KBM-7 (cell line): ENCODE measurements at regions not wholly inside any gene's neighbourhood (a gene's known extent, or its start where the extent isn't known, plus 50 kb on each side); places are given as distances from the start of the nearest gene placed in this dataset.

Source experiments
- DNase-seq: peaks from one replicate; pipeline ENCODE4 v3.0.0-alpha.2; 2015
- in situ Hi-C: fragments of 300-500 bp; cut with MboI; formaldehyde crosslinking; loops from 2 replicates; pipeline ENCODE4 v1.14.3; 2020; ENCODE audit warnings: low sequenced_read_pairs, low pct_unique_long_range_greater_than_20kb, mixed read lengths

DNA sequence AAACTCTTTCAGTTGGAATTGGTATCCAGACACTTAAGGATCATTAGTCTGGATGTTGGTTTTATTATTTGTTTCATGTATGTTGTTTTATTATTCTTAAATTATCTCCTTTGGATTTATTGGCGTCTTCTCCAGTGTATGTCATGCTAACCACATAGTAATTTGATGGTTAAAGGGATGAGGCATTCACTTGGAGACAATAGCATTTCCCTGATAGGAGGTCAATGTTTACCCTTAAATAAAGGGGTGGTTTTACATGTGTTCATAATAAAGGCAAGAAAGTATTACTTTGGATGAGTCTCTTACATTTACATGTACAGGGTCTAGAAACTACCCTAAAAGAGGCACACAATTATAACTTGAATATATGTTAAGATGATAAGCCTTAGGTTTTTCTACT lies 51.2 kb upstream of the RNF144B start:
- in situ Hi-C loops = loop anchor here (25.0 kb wide), 1 partner anchor 176 kb away; no protein-coding TSS in a partner anchor

DNA sequence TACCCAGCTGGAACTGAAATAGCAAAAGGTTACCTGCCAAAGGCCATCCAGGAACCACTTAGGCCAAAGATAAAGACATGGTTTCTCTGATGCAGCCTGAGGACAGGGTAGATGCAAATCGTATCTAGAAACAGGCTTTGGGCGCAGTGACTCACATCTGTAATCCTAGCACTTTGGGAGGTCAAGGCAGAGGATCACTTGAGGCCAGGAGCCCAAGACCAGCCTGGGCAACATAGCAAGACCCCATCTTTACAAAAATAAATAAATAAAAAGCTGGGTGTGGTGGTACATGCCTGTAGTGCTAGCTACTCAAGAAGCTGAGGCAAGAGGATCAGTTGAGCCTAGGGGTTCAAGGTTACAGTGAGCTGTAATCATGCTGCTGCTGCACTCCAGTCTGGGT lies 52.9 kb upstream of the RNF144B start:
- no peak for DNase-seq
- in situ Hi-C loops = loop anchor here (25.0 kb wide), 1 partner anchor 178 kb away; no protein-coding TSS in a partner anchor

More for the DNA sequence above, 51.2 kb upstream of the RNF144B start:
- no peak for DNase-seq

DNA sequence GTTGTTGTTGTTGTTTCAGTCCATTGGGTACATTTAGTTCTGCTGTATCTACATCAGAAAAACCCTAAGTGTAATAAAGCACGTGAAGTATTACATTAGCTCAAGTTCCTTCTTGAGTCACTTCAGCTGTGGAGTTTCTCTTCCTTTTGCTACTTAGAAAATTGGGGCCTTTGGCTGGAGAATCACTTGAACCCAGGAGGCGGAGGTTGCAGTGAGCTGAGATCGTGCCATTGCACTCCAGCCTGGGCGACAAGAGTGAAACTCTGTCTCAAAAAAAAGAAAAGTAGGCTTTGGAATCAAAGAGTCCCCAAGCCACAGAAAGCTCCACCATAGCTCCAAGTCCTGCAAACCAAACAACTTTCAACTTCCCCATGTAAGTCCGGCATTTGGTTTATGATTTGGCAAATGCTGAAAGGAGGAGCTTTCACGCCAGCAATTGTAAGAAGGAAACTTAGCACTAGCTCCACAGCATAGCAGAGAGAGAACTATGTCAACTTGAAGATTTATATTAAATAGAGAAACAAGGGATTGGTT lies 56.5 kb upstream of the RNF144B start:
- no peak for DNase-seq
- in situ Hi-C loops = loop anchor here (25.0 kb wide), 1 partner anchor 182 kb away; no protein-coding TSS in a partner anchor

DNA sequence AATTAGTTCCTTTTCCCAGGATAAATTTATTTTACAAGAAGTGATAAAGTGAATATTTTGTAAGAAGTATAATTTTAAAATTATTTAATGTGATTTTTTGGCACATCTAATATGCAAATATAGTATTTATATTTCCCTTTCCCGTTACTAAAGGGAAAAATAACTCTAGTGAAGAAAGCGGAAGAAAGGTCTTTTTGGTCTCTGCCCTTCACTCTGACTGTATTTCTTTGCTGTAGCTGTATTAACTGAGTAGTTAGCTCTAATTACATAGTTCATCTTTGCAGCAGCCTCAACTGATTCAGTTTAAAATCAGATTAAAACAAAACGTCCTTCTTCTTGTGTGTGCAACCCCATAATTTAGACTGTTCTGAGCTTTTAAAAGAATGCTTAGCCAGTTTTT lies 57.4 kb upstream of the RNF144B start:
- in situ Hi-C loops = loop anchor here (25.0 kb wide), 1 partner anchor 183 kb away; no protein-coding TSS in a partner anchor

DNA sequence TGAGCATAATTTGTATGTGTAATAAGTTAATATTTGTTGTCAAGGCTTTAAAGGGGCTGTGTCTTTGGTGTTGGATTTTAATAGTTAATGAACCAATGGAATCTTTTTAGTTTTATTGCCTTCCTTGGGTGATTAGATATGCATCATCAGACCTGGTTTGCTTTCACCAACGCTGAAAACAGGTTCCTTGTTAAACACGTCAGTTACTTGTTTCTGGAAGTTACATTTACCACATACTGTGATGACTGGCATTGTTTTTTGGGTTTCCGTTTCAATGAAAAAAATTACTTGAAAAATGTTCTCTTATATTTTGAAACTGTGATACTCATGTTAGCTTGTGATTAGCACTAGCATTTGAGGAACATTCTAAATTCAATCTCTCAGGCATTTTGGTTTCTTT lies 58.6 kb upstream of the RNF144B start:
- DNase-seq = no peak
- in situ Hi-C loops = loop anchor here (25.0 kb wide), 1 partner anchor 184 kb away; no protein-coding TSS in a partner anchor

More for the DNA sequence above, 57.4 kb upstream of the RNF144B start:
- DNase-seq = no peak

DNA sequence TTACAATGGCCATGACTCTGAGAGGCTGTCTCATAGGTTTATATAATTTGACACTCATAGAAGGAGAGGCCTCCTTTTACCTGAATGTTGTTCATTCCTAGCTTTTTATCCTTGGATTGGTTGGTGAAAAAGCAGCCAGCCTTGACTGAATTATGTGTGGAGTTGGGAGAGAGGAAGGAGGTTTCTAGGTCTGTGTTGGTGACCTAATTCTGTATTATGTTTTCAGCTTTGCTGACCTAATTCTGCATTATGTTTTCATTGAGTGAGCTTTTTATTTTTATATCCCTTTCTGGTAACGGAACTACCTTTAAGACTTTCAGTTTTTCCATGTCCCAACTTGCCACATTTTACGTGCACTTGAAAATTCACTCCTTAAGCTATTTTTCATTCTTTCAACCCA lies 59.1 kb upstream of the RNF144B start:
- no peak for DNase-seq
- in situ Hi-C loops = loop anchor here (25.0 kb wide), 1 partner anchor 184 kb away; no protein-coding TSS in a partner anchor

DNA sequence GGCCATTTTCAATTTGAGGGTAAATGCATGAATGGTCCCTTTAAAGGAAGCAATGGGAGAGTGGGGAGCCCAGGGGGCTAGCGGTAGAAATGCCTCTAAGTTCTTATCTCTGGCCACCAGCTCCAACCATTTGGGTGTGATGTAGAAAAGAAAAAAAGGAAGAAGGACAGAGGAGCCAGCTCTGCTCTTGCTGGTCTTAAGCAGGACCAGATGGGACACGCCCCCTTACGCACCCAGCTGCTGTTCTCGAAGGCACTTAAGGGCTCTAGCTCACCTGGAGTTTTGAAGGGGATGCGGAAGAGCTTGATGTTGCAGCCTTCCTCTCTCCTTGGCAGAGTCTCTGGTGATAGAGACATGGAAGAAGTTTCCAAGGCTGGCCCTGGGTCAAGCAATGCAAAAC lies 59.5 kb upstream of the RNF144B start:
- in situ Hi-C loops = loop anchor here (25.0 kb wide), 1 partner anchor 185 kb away; no protein-coding TSS in a partner anchor
- no peak for DNase-seq

DNA sequence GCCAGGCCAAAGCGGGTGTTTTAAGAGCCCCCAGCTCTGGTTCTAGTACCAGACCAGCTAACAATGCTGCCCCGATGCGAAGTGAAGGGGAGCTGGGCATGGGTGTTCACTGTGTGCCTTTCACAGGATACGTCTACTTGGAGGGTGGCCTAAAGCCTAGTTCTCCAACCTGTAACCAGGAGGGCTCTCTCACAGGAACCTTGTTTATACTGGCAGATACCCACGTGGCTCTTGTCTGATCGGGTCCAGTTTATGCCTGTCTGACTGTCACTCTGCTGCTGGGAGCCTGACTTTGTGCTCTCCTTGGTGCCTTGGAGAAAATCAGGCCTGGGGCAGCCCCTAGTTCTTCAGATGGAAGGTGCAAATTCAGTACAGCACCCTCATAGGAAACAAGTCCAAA lies 60.2 kb upstream of the RNF144B start:
- no peak for DNase-seq
- in situ Hi-C loops = loop anchor here (25.0 kb wide), 1 partner anchor 185 kb away; no protein-coding TSS in a partner anchor

DNA sequence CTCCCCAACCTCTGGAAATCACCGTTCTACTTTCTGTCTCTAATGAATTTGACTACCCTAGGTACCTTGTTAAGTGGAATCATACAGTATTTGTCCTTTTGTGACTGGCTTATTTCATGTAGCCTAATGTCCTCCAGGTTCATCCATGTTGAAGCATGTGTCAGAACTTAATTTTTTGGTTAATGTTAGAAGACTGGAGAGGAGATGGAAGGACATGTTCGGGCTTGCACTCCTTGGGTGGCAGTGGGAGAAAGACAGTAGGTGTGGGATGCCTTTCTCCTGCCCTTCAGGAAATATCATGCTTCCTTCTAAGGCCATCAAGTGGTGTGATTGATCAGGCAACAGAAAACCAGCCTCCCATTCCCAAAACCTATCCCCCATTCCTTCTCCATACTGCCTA lies 61.1 kb upstream of the RNF144B start:
- DNase-seq = no peak
- in situ Hi-C loops = loop anchor here (25.0 kb wide), 1 partner anchor 186 kb away; no protein-coding TSS in a partner anchor

DNA sequence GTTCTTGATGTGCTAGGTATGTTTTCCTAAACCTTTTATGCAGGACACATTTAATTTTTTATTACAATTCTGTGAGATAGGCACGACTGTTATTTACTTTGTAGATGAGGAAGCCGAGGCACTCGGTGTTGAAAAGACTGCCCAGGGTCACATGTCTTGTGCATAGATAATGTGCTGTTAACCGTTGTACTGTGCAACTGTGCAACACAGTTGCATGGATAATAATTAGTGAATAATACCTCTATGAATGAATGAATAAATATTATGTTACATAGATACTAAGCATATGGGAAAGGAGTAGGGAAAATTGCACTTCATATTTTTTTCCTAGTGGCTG lies 60.3 kb upstream of the DEK start:
- in situ Hi-C loops = loop anchor here (25.0 kb wide), 1 partner anchor 188 kb away; no protein-coding TSS in a partner anchor
- no peak for DNase-seq

DNA sequence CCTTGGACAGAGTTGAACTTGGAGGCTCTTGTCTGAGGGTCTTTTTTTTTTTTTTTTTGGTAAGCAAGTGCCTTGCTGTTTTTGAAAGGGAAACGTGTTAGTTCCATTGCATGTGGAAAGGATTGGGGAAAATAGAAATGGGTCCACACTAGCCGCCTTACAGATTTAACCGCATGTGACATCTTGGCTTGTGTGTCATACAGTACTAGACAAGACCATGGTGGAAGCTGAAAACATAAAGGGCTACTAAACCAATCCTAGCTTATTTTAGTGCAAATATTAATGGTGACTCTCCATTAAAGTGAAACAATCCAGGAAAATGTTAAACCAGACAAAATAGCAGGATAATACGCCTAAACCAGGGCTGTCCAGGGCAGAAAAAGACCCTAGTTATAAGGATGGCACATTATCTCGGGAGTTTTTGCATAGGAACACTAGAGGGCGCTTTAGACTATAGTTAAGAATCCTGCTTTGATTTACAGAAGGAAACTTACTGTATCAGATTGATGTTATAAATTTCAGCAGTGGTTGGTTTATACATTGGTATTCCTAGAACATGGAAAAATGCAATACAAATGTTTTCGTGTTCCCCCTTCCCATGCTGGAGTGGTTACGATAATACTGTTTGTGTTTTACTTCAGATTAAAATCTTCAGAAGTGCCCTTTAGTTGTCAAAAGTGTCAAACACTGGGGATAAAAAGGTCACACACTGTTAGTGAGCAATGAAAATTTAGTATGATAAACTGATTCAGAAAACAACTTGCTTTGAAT lies 59.8 kb upstream of the DEK start:
- in situ Hi-C loops = no loop called here
- DNase-seq = peak; percentile 57

DNA sequence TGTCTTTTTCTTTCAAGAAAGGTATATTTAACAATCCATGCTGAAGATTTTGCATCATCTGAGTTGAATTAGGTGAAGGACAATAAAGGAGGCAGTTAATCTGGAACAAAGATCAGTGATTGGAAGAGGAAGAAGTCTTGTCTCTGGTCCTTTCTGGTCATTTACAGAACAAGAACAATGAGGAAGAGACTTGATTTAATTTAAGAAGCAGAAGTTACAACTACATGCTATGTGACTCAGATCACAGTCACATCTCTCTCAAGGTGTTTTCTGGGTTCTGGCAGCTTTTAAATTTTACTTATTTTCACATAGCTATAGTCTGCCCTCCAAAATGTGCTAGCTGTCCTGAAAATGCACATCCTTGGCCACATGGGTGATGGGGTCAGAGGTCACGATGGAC lies 53.5 kb upstream of the DEK start:
- in situ Hi-C loops = no loop called here
- DNase-seq = no peak

DNA sequence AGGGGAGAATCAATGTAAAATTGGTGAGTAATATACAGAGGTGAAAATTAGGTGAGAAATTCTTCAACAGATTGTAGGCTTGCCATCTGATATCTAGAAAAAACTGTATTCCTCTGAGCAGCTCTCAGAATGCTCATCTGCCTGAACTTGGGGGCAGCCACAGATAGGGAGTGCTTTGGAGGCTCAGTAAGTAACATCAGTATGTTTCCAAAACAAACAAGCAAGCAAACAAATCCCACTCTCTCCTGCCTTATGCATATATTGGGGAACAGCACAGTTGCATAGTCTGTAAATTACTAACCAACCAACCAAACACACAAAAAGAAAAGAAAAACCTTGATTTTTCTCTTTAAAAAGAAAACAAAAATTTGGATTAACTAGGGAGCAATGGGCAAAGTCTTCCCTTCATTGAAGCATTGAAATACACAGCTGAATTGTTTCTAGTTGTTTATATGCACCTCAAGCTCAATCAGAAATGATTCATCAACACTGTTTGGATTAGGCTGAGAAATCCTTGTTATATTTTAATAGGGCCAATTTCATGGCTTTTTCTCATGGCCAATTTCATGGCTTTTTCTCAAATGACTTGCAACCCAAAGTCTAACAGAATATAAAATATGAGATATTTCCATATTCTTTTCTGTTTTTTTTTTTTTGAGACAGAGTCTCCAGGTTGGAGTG lies 50.1 kb upstream of the DEK start:
- no peak for DNase-seq
- in situ Hi-C loops = no loop called here
